Keratinocyte (primary cell): ENCODE measurements at regions not wholly inside any gene's neighbourhood (a gene's known extent, or its start where the extent isn't known, plus 50 kb on each side); places are given as distances from the start of the nearest gene placed in this dataset.

Experiments
- DNase-seq: peaks from one replicate; pipeline ENCODE4 v3.0.0-alpha.2; 2011; ENCODE audit warnings: low read depth, missing footprints, low spot score
- FAIRE-seq: peaks from 2 replicates; lab custom pipeline; 2011; peaks lifted over from hg19 to GRCh38; lab: Jason Lieb, UNC
- H2AFZ ChIP-seq: 2 replicates; pipeline ENCODE4 v1.6.0; 2012; ENCODE audit warnings: low read length, control low read depth, inconsistent platforms; ENCODE audit not compliant: control insufficient read depth
- H3K27ac ChIP-seq: 2 replicates; pipeline ENCODE4 v1.5.1; 2011; ENCODE audit warnings: low read length; ENCODE audit not compliant: control insufficient read depth, insufficient read depth
- H3K27me3 ChIP-seq: 3 replicates; pipeline ENCODE4 v1.6.0; 2011; ENCODE audit warnings: low read length; ENCODE audit not compliant: control insufficient read depth, insufficient read depth; ENCODE audit errors: extremely low read depth
- H3K36me3 ChIP-seq, 2 experiments: 2 replicates in 1 of 2; 3 replicates in 1 of 2; pipeline ENCODE4 v1.5.1; 2011; ENCODE audit warnings: low read length in 2 of 2, mild to moderate bottlenecking in 1 of 2; ENCODE audit not compliant: control insufficient read depth in 2 of 2, insufficient read depth in 2 of 2; ENCODE audit errors: extremely low read depth in 1 of 2
- H3K4me1 ChIP-seq: 3 replicates; pipeline ENCODE4 v1.5.1; 2011; ENCODE audit warnings: low read length; ENCODE audit not compliant: control insufficient read depth, insufficient read depth; ENCODE audit errors: extremely low read depth
- H3K4me2 ChIP-seq: 3 replicates; pipeline ENCODE4 v1.6.0; 2011; ENCODE audit warnings: low read depth, low read length; ENCODE audit not compliant: control insufficient read depth, insufficient read depth; ENCODE audit errors: extremely low read depth
- H3K4me3 ChIP-seq, 3 experiments: fragments of 200-600 bp in 1 of 3; sonication (generic) in 1 of 3; 2 replicates in 2 of 3; 3 replicates in 1 of 3; pipeline ENCODE4 v1.5.1; 2011 to 2016; ENCODE audit warnings: low read length in 3 of 3, mild to moderate bottlenecking in 3 of 3, control low read depth in 2 of 3, inconsistent platforms in 1 of 3, low read depth in 1 of 3, mixed read lengths in 1 of 3, mixed run types in 1 of 3, moderate library complexity in 1 of 3; ENCODE audit not compliant: control insufficient read depth in 2 of 3, insufficient read depth in 2 of 3; ENCODE audit errors: extremely low read depth in 1 of 3
- H3K79me2 ChIP-seq: 2 replicates; pipeline ENCODE4 v1.6.0; 2012; ENCODE audit warnings: low read length; ENCODE audit not compliant: control insufficient read depth, insufficient read depth
- H3K9ac ChIP-seq: 3 replicates; pipeline ENCODE4 v1.6.0; 2011; ENCODE audit warnings: low read length; ENCODE audit not compliant: control insufficient read depth, insufficient read depth; ENCODE audit errors: extremely low read depth
- H3K9me1 ChIP-seq: 3 replicates; pipeline ENCODE4 v1.6.0; 2011; ENCODE audit warnings: low read length; ENCODE audit not compliant: control insufficient read depth, insufficient read depth; ENCODE audit errors: extremely low read depth
- H3K9me3 ChIP-seq: 2 replicates; pipeline ENCODE4 v1.5.1; 2012; ENCODE audit warnings: low read depth, low read length; ENCODE audit not compliant: control insufficient read depth
- H4K20me1 ChIP-seq: 3 replicates; pipeline ENCODE4 v1.6.0; 2011; ENCODE audit warnings: low read length; ENCODE audit not compliant: control insufficient read depth, insufficient read depth; ENCODE audit errors: extremely low read depth
- CTCF ChIP-seq, 3 experiments: IDR thresholded peaks in 1 of 3; conservative IDR thresholded peaks in 1 of 3; optimal IDR thresholded peaks in 1 of 3; 2 replicates in 2 of 3; 3 replicates in 1 of 3; pipeline versions ENCODE3 to v1.5.1; 2011; ENCODE audit warnings: low read length in 3 of 3, mild to moderate bottlenecking in 3 of 3, moderate library complexity in 2 of 3, control low read depth in 1 of 3, inconsistent platforms in 1 of 3; ENCODE audit not compliant: insufficient read depth in 2 of 3; ENCODE audit errors: extremely low read depth in 1 of 3
- EZH2 ChIP-seq: IDR thresholded peaks from one replicate; pipeline ENCODE4 v1.6.1; 2012; ENCODE audit warnings: inconsistent platforms, mild to moderate bottlenecking, low read length, moderate library complexity
- dilution Hi-C: fragments of 300-500 bp; cut with MboI; formaldehyde crosslinking; loops from one replicate; pipeline ENCODE4 v1.7.0; 2020; ENCODE audit warnings: low sequenced_read_pairs; ENCODE audit not compliant: extremely low pct_ligation_motif_present

- Histone ChIP-seq H3K9me3 (no peaks in the 10 kb centered on the region), H3K9ac (no peak overlapping the region), H3K27me3 (no peaks in the 10 kb centered on the region), H3K4me1 (no peaks in the 10 kb centered on the region), H3K4me3 (no peak overlapping the region), H3K9me1 (no peaks in the 10 kb centered on the region), H3K79me2 (no peaks in the 10 kb centered on the region), H2AFZ (no peak overlapping the region), H3K27ac (no peak overlapping the region), H4K20me1 (no peaks in the 10 kb centered on the region), H3K4me2 (no peak overlapping the region), H3K36me3 (no peaks in the 10 kb centered on the region)
- TF ChIP-seq CTCF (optimal IDR thresholded peaks at IDR 0.05 in 1 of 3, IDR thresholded peaks at IDR 0.05 in 1 of 3, conservative IDR thresholded peaks at IDR 0.05 in 1 of 3; ENCODE audit: extremely low read depth in 1 of 3, insufficient read depth in 2 of 3, low read length in 3 of 3), result no peak
- no peak for TF ChIP-seq EZH2
- DNase-seq (no peak), FAIRE-seq (no peak)
- dilution Hi-C loops, result no loop called here
These were observed 547.5 kb downstream of the VRK1 start for GRCh38 chr14:97344666-97345065.

GRCh38 chr14:97346675-97347074 is 549.5 kb downstream of the VRK1 start:
- Histone ChIP-seq H3K4me1 (no peaks in the 10 kb centered on the region), H3K9me1 (no peaks in the 10 kb centered on the region), H3K9ac (no peak overlapping the region), H3K27me3 (no peaks in the 10 kb centered on the region), H4K20me1 (no peaks in the 10 kb centered on the region), H3K9me3 (no peaks in the 10 kb centered on the region), H3K79me2 (no peaks in the 10 kb centered on the region), H3K4me2 (no peak overlapping the region), H3K4me3 (no peak overlapping the region), H2AFZ (no peak overlapping the region), H3K27ac (no peak overlapping the region), H3K36me3 (no peaks in the 10 kb centered on the region)
- DNase-seq (no peak), FAIRE-seq (no peak)
- no peak for TF ChIP-seq EZH2
- no peak for TF ChIP-seq CTCF (optimal IDR thresholded peaks at IDR 0.05 in 1 of 3, IDR thresholded peaks at IDR 0.05 in 1 of 3, conservative IDR thresholded peaks at IDR 0.05 in 1 of 3; ENCODE audit: extremely low read depth in 1 of 3, insufficient read depth in 2 of 3, low read length in 3 of 3)
- dilution Hi-C loops, result no loop called here
